Dendritic cell treated with granulocyte-macrophage colony-stimulating factor and Interleukin-4, amounts not matched to agents 40 ng/mL and 50 ng/mL, for 4 days (primary cell): ENCODE measurements at regions not wholly inside any gene's neighbourhood (a gene's known extent, or its start where the extent isn't known, plus 50 kb on each side); places are given as distances from the start of the nearest gene placed in this dataset.
"Not testable (repeated sequence)": the region's sequence is repeated elsewhere in the genome, so short reads cannot be mapped to it uniquely, and the experiment has no call there.

Experiments used
- H3K27ac Mint-ChIP-seq: one replicate; pipeline ENCODE4 v1.8.0; 2022; ENCODE audit warnings: mild to moderate bottlenecking, mixed read lengths
- H3K27me3 Mint-ChIP-seq: one replicate; pipeline ENCODE4 v1.8.0; 2022; ENCODE audit warnings: mild to moderate bottlenecking, mixed read lengths
- H3K36me3 Mint-ChIP-seq: one replicate; pipeline ENCODE4 v1.8.0; 2022; ENCODE audit warnings: low read depth, mixed read lengths
- H3K4me1 Mint-ChIP-seq: one replicate; pipeline ENCODE4 v1.8.0; 2022; ENCODE audit warnings: low read depth, mixed read lengths
- H3K4me3 Mint-ChIP-seq: one replicate; pipeline ENCODE4 v1.8.0; 2022; ENCODE audit warnings: mild to moderate bottlenecking, moderate library complexity, mixed read lengths
- H3K9me3 Mint-ChIP-seq: one replicate; pipeline ENCODE4 v1.8.0; 2022; ENCODE audit warnings: mixed read lengths
- intact Hi-C: fragments of 100-400 bp; cut with micrococcal nuclease; formaldehyde crosslinking; loops from one replicate; pipeline ENCODE4 v1.15.0; 2022

DNA sequence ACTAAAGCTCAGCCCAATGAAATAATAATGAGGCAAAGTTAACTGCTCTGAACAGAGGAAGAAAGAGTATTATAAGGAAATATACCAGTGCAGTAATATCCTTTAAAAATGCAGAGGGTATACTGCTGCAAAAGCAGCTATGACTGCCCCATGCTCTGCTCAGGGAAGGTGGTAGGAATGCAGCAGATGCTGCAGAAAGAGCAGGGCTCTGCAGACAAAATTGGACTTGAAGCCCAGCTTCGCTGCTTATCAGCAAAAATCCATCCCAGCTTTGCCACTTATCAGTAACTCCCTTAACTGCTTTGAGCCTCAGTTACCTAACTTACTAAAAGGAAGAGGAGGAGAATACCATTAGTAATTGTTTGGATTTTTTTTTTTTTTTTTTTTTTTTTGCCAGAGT lies 533.8 kb upstream of the CDH5 start:
- intact Hi-C loops, result no loop called here
- no peaks in the 10 kb centered on the region for H3K36me3 Mint-ChIP-seq
- no peaks in the 10 kb centered on the region for H3K4me1 Mint-ChIP-seq
- H3K27me3 Mint-ChIP-seq, result no peaks in the 10 kb centered on the region
- no peaks in the 10 kb centered on the region for H3K9me3 Mint-ChIP-seq
- H3K4me3 Mint-ChIP-seq, result no peak overlapping the region
- no peak overlapping the region for H3K27ac Mint-ChIP-seq

DNA sequence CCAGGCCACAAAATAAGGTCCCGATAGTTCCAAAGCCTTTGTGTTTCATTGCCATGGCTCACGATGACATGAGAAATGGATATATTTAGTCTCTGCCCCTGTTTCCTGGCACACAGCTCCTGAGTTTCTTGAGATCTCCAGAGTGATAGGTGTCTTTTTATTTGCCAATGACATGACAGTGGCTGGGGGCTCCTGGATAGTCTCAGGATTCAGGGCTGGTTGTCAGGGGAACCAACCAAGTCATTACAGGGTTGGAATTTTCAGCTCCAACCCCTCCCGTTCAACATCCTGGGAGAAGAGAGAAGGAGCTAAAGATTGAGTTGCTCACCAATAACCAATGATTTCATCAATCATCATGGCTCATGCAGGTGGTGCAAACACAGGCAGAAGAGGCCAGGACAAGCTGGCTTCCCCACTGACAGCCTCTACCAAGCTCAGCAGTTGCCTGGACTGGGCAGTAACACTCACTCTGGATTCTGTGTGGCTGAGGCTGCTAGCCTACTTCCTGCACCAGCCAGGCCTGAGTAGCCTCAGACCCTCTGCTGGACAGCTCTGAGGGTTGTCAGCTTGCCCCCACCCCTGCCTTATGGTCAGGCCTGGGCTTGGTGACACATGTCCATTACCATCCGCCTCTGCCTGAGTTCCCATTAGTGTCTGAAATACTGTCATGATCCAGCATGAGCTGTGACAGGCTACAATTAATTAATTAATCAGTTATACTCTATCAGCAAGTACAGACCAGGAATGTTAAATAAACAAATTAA lies 534.4 kb upstream of the CDH5 start:
- Mint-ChIP-seq H3K4me1 (no peaks in the 10 kb centered on the region), H3K36me3 (no peaks in the 10 kb centered on the region), H3K27me3 (no peaks in the 10 kb centered on the region), H3K9me3 (no peaks in the 10 kb centered on the region), H3K27ac (no peak overlapping the region), H3K4me3 (no peak overlapping the region)
- intact Hi-C loops, result no loop called here

DNA sequence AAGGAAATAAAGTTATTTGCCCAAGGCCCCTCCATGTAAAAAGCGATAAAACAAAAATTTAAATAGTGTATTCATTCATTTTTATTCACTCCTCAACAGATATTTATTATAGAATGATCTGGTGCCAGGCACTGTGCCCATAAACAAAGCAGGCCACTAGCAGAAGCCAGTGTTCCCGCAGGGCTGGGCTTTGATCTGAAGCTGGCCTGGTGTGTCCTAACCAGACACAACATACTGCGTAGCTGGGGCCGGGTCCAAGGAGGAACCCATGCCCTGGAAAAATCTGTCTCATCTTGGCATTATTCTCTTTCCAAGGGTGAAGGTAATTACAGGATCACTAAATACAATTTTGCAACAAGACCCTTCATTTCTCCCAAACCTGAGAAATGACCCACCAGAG lies 537.4 kb upstream of the CDH5 start:
- intact Hi-C loops, result no loop called here
- H3K27ac Mint-ChIP-seq, result no peak overlapping the region
- H3K4me1 Mint-ChIP-seq, result no peaks in the 10 kb centered on the region
- H3K9me3 Mint-ChIP-seq, result no peaks in the 10 kb centered on the region
- peaks cover 2% of the 10 kb centered on the region for H3K27me3 Mint-ChIP-seq
- no peak overlapping the region for H3K4me3 Mint-ChIP-seq
- no peaks in the 10 kb centered on the region for H3K36me3 Mint-ChIP-seq

DNA sequence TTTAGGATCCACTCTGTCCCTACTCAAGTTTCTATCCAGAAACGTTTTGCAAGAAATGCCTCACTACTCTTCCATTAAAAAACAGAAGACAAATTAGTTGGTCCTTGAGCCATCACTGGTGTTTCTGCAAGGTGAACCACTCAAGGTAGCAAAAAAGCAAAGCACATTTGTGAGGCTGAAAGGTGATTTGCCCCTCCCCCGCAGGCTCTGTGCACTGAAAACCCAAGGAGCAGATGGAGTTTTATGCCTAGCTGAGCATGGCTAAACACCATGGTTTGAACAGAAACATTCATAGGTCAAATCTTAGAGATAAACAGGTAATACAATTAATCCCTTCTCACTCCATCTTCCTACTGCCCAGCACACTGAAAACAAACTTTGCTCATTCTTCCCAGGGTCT lies 538.2 kb upstream of the CDH5 start:
- Mint-ChIP-seq H3K9me3 (no peaks in the 10 kb centered on the region), H3K4me1 (no peaks in the 10 kb centered on the region), H3K4me3 (no peak overlapping the region), H3K27me3 (peaks cover 2% of the 10 kb centered on the region), H3K27ac (no peak overlapping the region), H3K36me3 (no peaks in the 10 kb centered on the region)
- intact Hi-C loops, result no loop called here

DNA sequence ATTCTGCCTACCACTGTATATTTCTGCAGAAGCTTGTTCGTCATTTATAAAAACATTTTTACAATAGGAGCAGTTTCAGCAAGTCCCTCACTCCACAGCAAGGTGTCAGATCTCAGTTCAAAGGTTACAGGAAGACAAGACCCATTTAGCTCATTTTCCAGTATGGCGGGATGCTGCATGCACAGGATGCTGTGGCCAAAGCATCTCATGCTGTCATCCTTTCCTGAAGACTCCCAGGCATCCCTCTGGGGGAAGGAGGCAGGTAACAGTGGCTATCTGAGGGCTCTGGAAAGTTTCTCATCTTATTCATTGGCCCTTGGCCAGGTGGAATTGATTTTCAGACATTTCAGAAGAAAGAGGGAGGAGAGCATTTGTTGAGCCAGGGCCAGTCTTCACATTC lies 539.3 kb upstream of the CDH5 start:
- Mint-ChIP-seq H3K36me3 (no peaks in the 10 kb centered on the region), H3K27ac (no peak overlapping the region), H3K9me3 (no peaks in the 10 kb centered on the region), H3K4me1 (no peaks in the 10 kb centered on the region), H3K27me3 (peaks cover 2% of the 10 kb centered on the region), H3K4me3 (no peak overlapping the region)
- intact Hi-C loops, result no loop called here

DNA sequence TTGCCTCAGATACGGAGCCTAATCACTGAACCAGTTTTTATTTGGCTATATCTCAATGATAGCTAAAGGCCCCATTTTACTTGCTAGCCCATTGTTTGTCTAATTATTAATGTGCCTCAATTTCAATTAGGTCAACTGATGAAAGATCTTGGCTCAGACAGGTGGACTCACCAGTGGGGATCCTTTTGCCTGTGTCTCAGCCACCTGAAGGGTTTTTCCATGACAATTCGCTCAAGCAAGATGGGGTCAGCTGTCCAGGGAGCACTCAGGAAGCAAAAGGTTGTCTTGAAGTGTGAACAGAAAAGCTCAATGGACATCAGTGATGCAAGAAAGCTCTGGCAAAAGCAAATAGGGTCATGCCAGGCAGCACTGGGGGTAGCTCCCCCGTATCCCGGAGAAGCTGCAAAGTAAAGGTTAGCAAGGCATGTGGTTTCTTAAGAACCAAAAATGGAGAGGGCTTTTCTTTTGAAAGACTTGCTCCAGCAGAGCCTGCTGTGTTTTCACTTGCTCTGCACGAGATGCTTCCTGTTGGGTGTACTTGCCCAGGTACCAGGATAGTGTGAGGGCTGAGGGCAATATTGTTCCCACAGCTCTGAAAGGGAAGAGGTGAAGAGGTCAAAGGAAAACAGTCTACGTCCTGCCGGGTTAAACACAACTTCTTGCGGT lies 541.2 kb upstream of the CDH5 start:
- intact Hi-C loops, result no loop called here
- Mint-ChIP-seq H3K4me1 (no peaks in the 10 kb centered on the region), H3K27me3 (peaks cover 2% of the 10 kb centered on the region), H3K9me3 (no peaks in the 10 kb centered on the region), H3K36me3 (no peaks in the 10 kb centered on the region), H3K4me3 (no peak overlapping the region), H3K27ac (no peak overlapping the region)

DNA sequence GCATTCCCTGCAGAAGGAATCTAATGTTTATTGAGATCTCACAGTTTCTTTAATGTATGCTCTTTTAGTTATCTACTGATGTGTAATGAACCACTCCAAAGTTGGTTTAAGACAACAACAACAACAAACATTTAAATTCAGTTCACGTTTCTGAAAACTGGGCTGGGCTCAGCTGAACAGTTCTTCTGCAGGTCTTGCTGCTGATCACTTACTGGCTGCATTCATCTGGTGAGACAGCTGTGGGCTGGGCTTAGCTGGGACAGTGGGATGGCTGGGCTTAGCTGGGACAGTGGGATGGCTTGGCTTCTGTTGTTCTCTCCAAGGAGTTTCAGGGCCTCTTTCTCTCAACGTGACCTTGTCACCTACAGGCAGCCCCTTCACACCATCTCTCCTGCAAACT lies 544.3 kb upstream of the CDH5 start:
- intact Hi-C loops, result no loop called here
- H3K9me3 Mint-ChIP-seq, result no peaks in the 10 kb centered on the region
- H3K4me1 Mint-ChIP-seq, result no peaks in the 10 kb centered on the region
- no peaks in the 10 kb centered on the region for H3K36me3 Mint-ChIP-seq
- no peak overlapping the region for H3K4me3 Mint-ChIP-seq
- H3K27me3 Mint-ChIP-seq, result peaks cover 2% of the 10 kb centered on the region
- no peak overlapping the region for H3K27ac Mint-ChIP-seq

DNA sequence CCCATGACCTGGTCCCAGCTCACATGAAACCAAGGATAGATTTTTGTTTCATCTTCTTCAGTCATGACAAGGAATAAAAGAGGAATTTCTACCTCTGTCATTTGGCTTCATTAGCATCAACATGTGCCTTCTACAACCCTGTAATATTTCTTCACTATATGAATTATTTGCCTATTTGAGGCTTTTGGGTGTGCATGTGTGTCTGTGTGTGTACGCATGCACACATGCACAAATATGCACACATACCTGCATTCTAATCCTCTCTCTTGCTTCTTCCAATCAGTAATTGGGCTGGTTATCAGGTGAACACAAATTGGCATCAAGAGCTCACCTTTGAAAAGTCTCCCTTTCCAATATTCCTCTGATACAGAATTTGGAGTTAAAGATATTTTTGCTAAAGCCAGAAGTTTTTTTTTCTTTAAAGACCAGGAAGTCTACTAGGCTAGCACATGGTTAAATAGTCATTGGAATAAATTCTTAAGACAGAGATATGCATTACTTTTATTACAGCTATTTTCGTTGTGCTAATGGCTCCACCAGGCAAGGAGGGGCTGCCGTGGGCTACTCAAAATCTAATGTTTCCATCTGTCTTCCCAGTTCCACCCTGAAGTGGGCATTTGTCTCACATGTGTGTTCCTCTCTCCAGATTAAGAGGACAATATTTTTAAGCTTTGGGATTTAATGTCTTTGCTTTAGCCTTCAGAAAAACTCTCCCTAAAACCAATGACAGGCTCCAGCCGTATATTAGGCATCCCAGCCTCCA lies 547.2 kb upstream of the CDH5 start:
- no peaks in the 10 kb centered on the region for H3K9me3 Mint-ChIP-seq
- H3K27ac Mint-ChIP-seq, result no peak overlapping the region
- H3K36me3 Mint-ChIP-seq, result no peaks in the 10 kb centered on the region
- no peak overlapping the region for H3K4me3 Mint-ChIP-seq
- H3K27me3 Mint-ChIP-seq, result no peaks in the 10 kb centered on the region
- intact Hi-C loops, result no loop called here
- no peaks in the 10 kb centered on the region for H3K4me1 Mint-ChIP-seq

DNA sequence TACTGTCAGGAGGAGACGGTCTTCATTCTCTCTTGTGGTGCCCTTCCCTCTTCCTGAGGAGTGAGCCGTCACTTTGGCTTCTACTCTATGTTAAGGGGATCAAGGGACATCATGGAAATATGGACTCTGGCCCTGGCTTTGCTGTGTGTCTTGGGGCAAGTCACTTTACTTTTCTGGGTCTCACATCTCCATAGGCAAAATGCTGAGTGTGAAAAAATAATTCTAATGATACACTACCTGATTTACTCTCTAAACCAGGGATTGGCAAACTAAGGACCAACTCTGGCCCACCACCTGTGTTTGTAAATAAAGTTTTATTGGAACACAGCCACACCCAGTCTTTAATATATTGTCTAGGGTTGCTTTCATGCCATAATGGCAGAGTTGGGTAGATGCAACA lies 548.7 kb upstream of the CDH5 start:
- H3K27me3 Mint-ChIP-seq, result no peaks in the 10 kb centered on the region
- intact Hi-C loops, result no loop called here
- H3K4me1 Mint-ChIP-seq, result no peaks in the 10 kb centered on the region
- no peak overlapping the region for H3K27ac Mint-ChIP-seq
- no peaks in the 10 kb centered on the region for H3K9me3 Mint-ChIP-seq
- no peak overlapping the region for H3K4me3 Mint-ChIP-seq
- H3K36me3 Mint-ChIP-seq, result no peaks in the 10 kb centered on the region

DNA sequence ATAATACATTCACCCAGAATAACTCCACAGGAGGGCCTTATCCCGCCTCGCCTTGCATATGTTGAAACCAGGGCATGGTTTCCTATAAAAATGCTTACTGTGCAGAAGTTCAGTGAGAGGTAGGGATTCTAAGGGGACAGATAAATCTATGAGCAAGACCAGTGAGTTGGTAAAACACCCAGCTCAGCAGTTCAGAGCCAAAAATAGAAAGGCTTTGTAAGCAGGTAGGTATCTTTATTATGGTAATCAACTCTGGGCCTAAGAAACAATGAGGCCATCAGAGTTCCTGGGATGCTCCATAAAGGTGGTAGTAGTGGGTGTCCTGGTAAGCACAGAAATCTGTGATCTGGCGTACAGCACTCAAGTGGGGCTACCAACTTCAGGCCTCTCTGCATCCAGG lies 549.4 kb upstream of the CDH5 start:
- H3K4me1 Mint-ChIP-seq, result no peaks in the 10 kb centered on the region
- intact Hi-C loops, result no loop called here
- H3K27ac Mint-ChIP-seq, result no peak overlapping the region
- no peaks in the 10 kb centered on the region for H3K36me3 Mint-ChIP-seq
- H3K9me3 Mint-ChIP-seq, result no peaks in the 10 kb centered on the region
- no peaks in the 10 kb centered on the region for H3K27me3 Mint-ChIP-seq
- no peak overlapping the region for H3K4me3 Mint-ChIP-seq

DNA sequence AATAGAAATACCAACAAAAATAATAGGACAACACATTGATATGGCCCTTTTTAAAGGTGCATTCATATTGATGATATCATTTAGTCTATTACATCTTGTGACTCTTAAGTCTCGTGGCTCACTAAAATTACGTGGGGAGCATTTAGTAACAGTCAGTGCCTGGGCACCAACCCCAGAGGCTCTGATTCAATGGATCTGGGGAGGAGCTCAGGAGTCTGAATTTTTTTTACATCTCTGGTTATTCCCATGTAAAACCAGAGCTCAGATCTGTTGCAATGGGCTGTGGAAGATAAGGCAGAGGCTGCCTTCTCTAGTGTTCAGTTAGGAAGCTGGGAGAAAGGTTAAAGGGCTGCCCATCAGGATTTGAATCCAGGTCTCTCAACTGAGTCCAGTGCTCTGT lies 549.9 kb upstream of the CDH5 start:
- no peaks in the 10 kb centered on the region for H3K4me1 Mint-ChIP-seq
- H3K4me3 Mint-ChIP-seq, result no peak overlapping the region
- H3K36me3 Mint-ChIP-seq, result no peaks in the 10 kb centered on the region
- no peaks in the 10 kb centered on the region for H3K9me3 Mint-ChIP-seq
- no peaks in the 10 kb centered on the region for H3K27me3 Mint-ChIP-seq
- intact Hi-C loops, result no loop called here
- H3K27ac Mint-ChIP-seq, result no peak overlapping the region

DNA sequence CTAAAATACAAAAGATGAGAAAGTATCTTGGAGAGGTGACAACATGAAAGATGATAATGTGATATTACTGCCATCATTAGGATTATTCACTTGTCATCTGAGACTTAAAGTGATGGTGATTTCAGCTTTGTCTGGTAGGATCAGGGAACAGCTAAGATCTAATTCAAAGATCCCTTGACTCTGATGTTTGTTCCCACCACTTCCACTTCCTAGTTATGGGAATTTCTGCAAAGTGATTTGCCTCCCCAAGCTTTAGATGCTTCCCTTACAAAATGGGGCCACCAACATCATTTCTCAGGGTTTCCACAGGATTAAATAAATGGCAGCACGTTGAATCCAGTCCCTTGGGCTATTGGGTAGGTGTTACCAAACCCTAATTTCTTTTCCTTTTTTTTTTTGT lies 550.8 kb upstream of the CDH5 start:
- H3K4me3 Mint-ChIP-seq, result no peak overlapping the region
- H3K27ac Mint-ChIP-seq, result no peak overlapping the region
- no peaks in the 10 kb centered on the region for H3K4me1 Mint-ChIP-seq
- no peaks in the 10 kb centered on the region for H3K27me3 Mint-ChIP-seq
- intact Hi-C loops, result no loop called here
- H3K36me3 Mint-ChIP-seq, result no peaks in the 10 kb centered on the region
- no peaks in the 10 kb centered on the region for H3K9me3 Mint-ChIP-seq

DNA sequence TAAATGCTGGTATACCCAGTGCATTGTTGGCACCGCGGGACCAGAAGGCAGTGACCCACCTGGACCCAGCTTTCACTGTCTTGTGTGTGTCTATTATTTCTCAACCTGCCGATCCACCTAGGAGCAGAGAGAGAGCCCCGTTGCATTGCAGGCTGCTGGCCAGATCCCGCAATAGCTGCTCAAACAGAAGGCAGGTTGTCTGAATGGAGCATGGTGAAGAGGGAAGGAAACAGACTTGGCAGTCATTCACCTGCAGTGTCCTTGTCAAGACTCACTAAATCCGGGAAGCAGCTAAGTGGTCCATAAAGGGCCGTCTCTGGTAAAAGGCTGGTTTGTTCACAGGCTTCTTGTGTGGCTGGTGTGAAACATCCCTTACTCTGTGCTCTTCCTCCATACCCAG lies 552.6 kb upstream of the CDH5 start:
- H3K9me3 Mint-ChIP-seq, H3K4me3 Mint-ChIP-seq, intact Hi-C loops, H3K36me3 Mint-ChIP-seq, H3K27ac Mint-ChIP-seq, H3K4me1 Mint-ChIP-seq, H3K27me3 Mint-ChIP-seq: not testable (repeated sequence)

DNA sequence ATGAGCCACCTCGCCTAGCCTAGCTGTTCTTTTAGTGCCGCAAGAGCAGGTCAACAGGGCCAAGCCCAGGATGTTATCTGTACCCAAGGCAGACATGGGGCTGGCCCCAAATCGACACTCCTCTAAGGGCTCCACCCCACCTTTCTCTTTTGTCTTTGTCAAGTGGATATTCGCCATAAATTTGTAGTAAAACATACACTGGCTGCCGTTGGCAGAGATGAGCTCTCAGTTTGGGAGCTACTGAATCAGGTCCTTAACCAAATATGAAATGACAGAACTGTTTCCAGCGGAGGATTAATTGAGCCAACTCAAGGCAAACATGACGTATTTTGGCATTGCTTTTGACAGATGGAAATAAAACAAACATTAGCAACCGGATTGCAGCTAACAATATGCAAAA lies 556.9 kb upstream of the CDH5 start:
- H3K27me3 Mint-ChIP-seq, result no peaks in the 10 kb centered on the region
- peaks cover 8% of the 10 kb centered on the region for H3K9me3 Mint-ChIP-seq
- no peaks in the 10 kb centered on the region for H3K36me3 Mint-ChIP-seq
- no peak overlapping the region for H3K27ac Mint-ChIP-seq
- H3K4me3 Mint-ChIP-seq, result no peak overlapping the region
- intact Hi-C loops, result no loop called here
- peaks cover 6% of the 10 kb centered on the region for H3K4me1 Mint-ChIP-seq
